DMS79 treated with DMSO at 0.1 percent for 48 hours (cell line): ENCODE measurements at regions not wholly inside any gene's neighbourhood (a gene's known extent, or its start where the extent isn't known, plus 50 kb on each side); places are given as distances from the start of the nearest gene placed in this dataset.

Source experiments
- DNase-seq: peaks from one replicate; lab custom pipeline; 2025; lab: John Stamatoyannopoulos, UW

- DNase-seq, result no peak
These were observed 347.6 kb upstream of the FAM241A start for GRCh38 chr4:111797455-111798163.

GRCh38 chr4:111798840-111799239, 346.4 kb upstream of the FAM241A start:
- DNase-seq, result no peak

- DNase-seq, result no peak
These were observed 344.7 kb upstream of the FAM241A start for GRCh38 chr4:111800551-111800950.

GRCh38 chr4:111802191-111802590, 343.1 kb upstream of the FAM241A start:
- DNase-seq, result no peak

DNA sequence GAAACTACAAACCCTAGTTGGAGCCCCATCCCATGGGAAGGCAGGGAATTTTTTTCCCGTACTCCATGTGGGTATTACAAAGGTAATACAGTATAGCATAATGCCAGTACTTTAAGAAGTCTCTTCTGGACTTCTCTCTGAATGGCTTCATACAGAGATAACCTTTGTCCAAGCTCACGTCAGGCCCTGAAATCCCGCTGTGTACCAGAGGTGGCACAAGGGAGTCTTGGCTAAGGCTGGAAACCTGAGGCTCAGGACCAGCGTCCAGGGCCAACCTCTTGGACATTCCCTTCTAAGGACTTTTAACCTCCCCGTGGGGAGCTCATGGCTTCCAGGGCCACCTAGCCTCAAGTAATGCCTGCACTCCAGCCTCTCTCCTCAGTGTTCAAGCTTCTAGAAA, 338.9 kb upstream of the FAM241A start:
- DNase-seq, result no peak

GRCh38 chr4:111807576-111807975, 337.7 kb upstream of the FAM241A start:
- DNase-seq, result no peak

DNA sequence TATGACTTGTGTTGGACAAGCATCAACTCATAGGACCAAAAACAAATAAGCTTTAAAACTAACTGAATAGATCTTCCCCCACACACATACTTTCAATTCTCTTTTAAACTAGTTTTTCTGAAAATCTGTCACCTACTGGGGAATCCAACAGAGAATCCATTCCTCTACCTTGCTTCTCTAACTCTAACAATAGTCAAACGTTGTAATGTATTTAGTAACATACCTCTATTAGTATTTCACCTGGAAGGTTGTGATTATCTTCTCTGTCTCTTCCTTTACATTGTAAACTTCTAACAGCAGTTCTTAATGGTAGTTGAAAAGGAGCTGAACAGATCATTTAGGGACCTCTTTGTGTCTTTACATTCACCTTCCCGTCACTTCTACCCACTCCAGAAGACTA, 337.1 kb upstream of the FAM241A start:
- no peak for DNase-seq

DNA sequence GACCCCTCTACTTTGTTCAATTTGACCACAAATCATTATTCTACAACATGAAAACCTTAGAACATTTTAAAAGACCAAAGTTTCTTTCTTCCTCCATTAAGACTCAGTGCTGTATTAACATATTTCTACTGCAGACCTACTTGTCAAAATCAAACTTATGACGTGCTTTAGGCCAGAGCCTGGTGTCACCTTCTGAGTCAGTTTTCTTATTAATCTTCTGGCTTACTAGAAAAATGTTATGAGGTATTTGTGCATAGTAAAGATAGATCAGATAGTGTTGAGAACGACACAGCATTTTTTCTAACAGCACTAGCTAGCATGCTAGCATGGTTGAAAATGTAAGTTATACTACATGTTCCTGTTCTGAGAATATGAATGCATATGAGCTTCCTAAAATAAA, 333.6 kb upstream of the FAM241A start:
- no peak for DNase-seq

DNA sequence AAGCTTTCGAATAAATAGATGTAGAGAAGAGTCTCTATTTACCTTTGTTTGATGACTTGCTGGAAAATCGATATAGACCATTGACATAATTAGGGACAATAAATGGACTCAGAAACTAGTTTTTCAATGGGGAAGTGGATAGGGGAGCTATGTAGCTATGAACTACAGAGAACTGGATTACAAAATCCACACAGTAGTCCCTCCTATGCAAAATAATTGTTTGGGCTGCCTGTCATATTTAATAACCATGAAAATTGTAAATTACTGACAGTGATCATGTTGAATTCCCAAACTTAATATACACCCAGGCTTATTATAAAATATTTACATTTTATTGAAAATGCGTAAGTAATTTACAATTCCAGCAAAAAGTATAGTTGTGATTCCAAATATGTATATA, 333.1 kb upstream of the FAM241A start:
- no peak for DNase-seq

- no peak for DNase-seq
These were observed 332.5 kb upstream of the FAM241A start for GRCh38 chr4:111812760-111813159.

- no peak for DNase-seq
These were observed 331.6 kb upstream of the FAM241A start for GRCh38 chr4:111813555-111814140.

- DNase-seq, result no peak
These were observed 330.3 kb upstream of the FAM241A start for GRCh38 chr4:111814961-111815360.

DNA sequence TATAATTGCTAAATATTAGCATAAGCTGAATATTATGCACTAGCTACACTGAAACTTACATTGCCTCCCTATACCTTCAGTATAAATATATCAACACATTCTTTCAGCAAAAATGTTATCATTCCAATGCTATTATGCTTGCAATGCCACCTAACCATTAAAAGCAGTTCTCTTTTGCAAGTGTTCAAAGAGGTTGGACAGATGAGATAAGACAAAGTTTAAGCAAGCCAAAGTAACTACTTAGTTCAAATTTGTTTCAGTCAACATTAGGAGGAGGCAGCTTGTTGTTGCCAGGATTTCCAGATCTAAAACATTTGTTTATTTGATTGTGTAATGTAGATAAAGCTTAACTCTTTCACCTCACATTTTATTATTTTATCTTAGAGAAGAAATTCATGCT, 323.9 kb upstream of the FAM241A start:
- no peak for DNase-seq

DNA sequence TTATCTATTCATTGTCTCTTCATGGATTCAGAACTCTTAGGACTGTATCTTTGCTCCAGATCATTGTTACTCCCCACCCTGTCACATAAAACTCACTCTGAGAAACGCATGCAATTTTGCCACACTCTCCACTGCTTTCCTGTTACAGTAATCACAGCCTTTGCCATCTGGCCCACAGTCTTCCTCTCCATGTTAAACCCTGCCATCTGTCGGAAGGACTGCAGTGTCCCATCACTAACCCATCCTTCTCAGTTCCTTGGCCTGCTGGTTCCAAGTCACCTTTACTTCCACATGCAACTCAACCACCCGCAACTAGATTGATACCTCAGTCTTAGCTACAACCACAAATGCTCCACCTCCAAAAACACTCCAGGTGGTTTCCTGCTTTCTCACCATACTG, 308.7 kb upstream of the FAM241A start:
- DNase-seq, result no peak

- DNase-seq, result no peak
These were observed 307.5 kb upstream of the FAM241A start for GRCh38 chr4:111837761-111838160.

GRCh38 chr4:111838406-111838930, 306.8 kb upstream of the FAM241A start:
- DNase-seq, result no peak

DNA sequence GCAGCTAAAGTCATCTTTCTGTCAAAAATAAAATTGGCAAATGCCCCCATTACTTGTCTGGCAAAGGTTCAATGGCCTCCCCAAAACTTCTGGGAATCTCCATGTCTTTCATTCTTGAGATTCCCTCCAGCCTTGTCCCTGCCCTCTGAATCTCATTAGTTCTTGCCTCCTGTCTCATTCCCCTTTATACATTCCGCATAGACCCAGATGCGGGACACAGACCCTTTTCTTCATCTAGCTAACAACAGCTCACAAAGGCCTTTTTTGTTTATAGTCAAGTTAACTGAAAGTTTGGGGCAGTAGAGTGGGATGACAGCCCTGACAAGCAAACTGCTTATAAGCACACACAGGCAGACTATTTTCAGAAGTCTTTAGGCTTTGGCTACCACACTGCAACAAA, 306.1 kb upstream of the FAM241A start:
- DNase-seq, result no peak

- no peak for DNase-seq
These were observed 302.9 kb upstream of the FAM241A start for GRCh38 chr4:111842336-111842735.

- no peak for DNase-seq
These were observed 297.8 kb upstream of the FAM241A start for GRCh38 chr4:111847296-111848008.

GRCh38 chr4:111849746-111850284, 295.4 kb upstream of the FAM241A start:
- no peak for DNase-seq

GRCh38 chr4:111854494-111855087, 290.7 kb upstream of the FAM241A start:
- DNase-seq, result no peak

GRCh38 chr4:111855308-111855707, 289.9 kb upstream of the FAM241A start:
- DNase-seq, result no peak
